ENCODE measurements at regions not wholly inside any gene's neighbourhood (a gene's known extent, or its start where the extent isn't known, plus 50 kb on each side); places are given as distances from the start of the nearest gene placed in this dataset.

- no peak for TF ChIP-seq CTCF (conservative IDR thresholded peaks at IDR 0.05; ENCODE audit: low read depth, low read length)
- no peak for TF ChIP-seq EZH2 (IDR thresholded peaks at IDR 0.05; ENCODE audit: low read length, unreplicated experiment)
- TF ChIP-seq EZH2phosphoT487 (IDR thresholded peaks at IDR 0.05; ENCODE audit: borderline replicate concordance, low read length), result no peak
Measured at GRCh38 chr11:59271811-59272327, 59.1 kb upstream of the MPEG1 start.
